Left lung (tissue), 4 donors: ENCODE measurements at regions not wholly inside any gene's neighbourhood (a gene's known extent, or its start where the extent isn't known, plus 50 kb on each side); places are given as distances from the start of the nearest gene placed in this dataset.
A peak's percentile ranks its signal among the peaks of the same experiment; 100 is the strongest.

ENCODE experiments used
- ATAC-seq: fragments of 200-7000 bp; cut with Tn5 transposase; one replicate; pipeline ENCODE4 v1.9.1; 2020; ENCODE audit warnings: moderate library complexity
- DNase-seq, 4 donors: peaks; one replicate each; pipeline ENCODE4 v3.0.0-alpha.2; 2013 to 2020
- H3K27ac ChIP-seq, 2 donors: fragments of 200-600 bp; sonication (generic) in 1 of 2; one replicate each; pipeline versions ENCODE4 v1.5.0 to v1.8.0; 2020 to 2021
- H3K27me3 ChIP-seq, 2 donors: fragments of 200-600 bp; sonication (generic) in 1 of 2; one replicate each; pipeline versions ENCODE4 v1.5.0 to v1.8.0; 2020 to 2021
- H3K36me3 ChIP-seq, 2 donors: fragments of 200-600 bp; sonication (generic) in 1 of 2; one replicate each; pipeline versions ENCODE4 v1.5.0 to v1.8.0; 2020 to 2021
- H3K4me1 ChIP-seq, 2 donors: fragments of 200-600 bp; one replicate each; pipeline ENCODE4 v1.8.0; 2021
- H3K4me3 ChIP-seq, 2 donors: fragments of 200-600 bp; sonication (generic) in 1 of 2; one replicate each; pipeline versions ENCODE4 v1.5.0 to v1.8.0; 2020 to 2021; ENCODE audit warnings: mild to moderate bottlenecking in 1 of 2
- H3K9me3 ChIP-seq, 2 donors: fragments of 200-600 bp; sonication (generic) in 1 of 2; one replicate each; pipeline versions ENCODE4 v1.5.0 to v1.8.0; 2020 to 2021
- CTCF ChIP-seq, 2 donors: fragments of 200-600 bp; sonication (generic) in 1 of 2; IDR thresholded peaks; one replicate each; pipeline versions ENCODE4 v1.5.0 to v1.8.0; 2021; ENCODE audit warnings: antibody characterized with exemption in 2 of 2
- intact Hi-C, 2 donors: fragments of 100-400 bp; cut with DNase I; formaldehyde crosslinking; loops; one replicate each; pipeline versions ENCODE4 v1.11.2 to v1.14.2; 2022
- donor health status: DM: no; HTN: yes; CAD: no.
- donor health status: DM: no; HTN: no; CAD: no.

GRCh38 chr5:3994628-3995027, 399.0 kb downstream of the IRX1 start:
- Histone ChIP-seq H3K4me1 (no peaks in the 10 kb centered on the region), H3K27ac (no peak overlapping the region), H3K36me3 (no peaks in the 10 kb centered on the region), H3K4me3 (no peak overlapping the region), H3K27me3 (no peaks in the 10 kb centered on the region), H3K9me3 (peaks cover 0 to 24% of the 10 kb centered on the region in 2 donors)
- DNase-seq = peak in 1 of 4 donors; percentile 2
- ATAC-seq = no peak
- no peak for TF ChIP-seq CTCF (IDR thresholded peaks at IDR 0.05)
- intact Hi-C loops = no loop called here

GRCh38 chr5:3995954-3996619, 400.5 kb downstream of the IRX1 start:
- Histone ChIP-seq H3K9me3 (peaks cover 0 to 19% of the 10 kb centered on the region in 2 donors), H3K27ac (no peak overlapping the region), H3K4me1 (no peaks in the 10 kb centered on the region), H3K36me3 (no peaks in the 10 kb centered on the region), H3K27me3 (peaks cover 0 to 4% of the 10 kb centered on the region in 2 donors), H3K4me3 (no peak overlapping the region)
- no peak for TF ChIP-seq CTCF (IDR thresholded peaks at IDR 0.05)
- intact Hi-C loops = no loop called here
- ATAC-seq (no peak), DNase-seq (no peak)

GRCh38 chr5:3996707-3997336, 401.2 kb downstream of the IRX1 start:
- intact Hi-C loops = no loop called here
- H3K27me3 ChIP-seq = peaks cover 0 to 6% of the 10 kb centered on the region in 2 donors
- no peaks in the 10 kb centered on the region for H3K4me1 ChIP-seq
- no peak for TF ChIP-seq CTCF (IDR thresholded peaks at IDR 0.05)
- DNase-seq = no peak
- H3K27ac ChIP-seq = no peak overlapping the region
- H3K36me3 ChIP-seq = no peaks in the 10 kb centered on the region
- ATAC-seq = no peak
- peaks cover 0 to 16% of the 10 kb centered on the region in 2 donors for H3K9me3 ChIP-seq
- H3K4me3 ChIP-seq = no peak overlapping the region

- no peak overlapping the region for H3K27ac ChIP-seq
- H3K27me3 ChIP-seq = peaks cover 0 to 6% of the 10 kb centered on the region in 2 donors
- intact Hi-C loops = no loop called here
- no peak overlapping the region for H3K4me3 ChIP-seq
- ATAC-seq = no peak
- H3K36me3 ChIP-seq = no peaks in the 10 kb centered on the region
- no peak for TF ChIP-seq CTCF (IDR thresholded peaks at IDR 0.05)
- peaks cover 0 to 8% of the 10 kb centered on the region in 2 donors for H3K9me3 ChIP-seq
- DNase-seq = no peak
- no peaks in the 10 kb centered on the region for H3K4me1 ChIP-seq
Observed at GRCh38 chr5:3997670-3998069, 402.0 kb downstream of the IRX1 start.

- Histone ChIP-seq H3K4me3 (no peak overlapping the region), H3K36me3 (no peaks in the 10 kb centered on the region), H3K4me1 (no peaks in the 10 kb centered on the region), H3K9me3 (no peaks in the 10 kb centered on the region), H3K27me3 (peaks cover 0 to 6% of the 10 kb centered on the region in 2 donors), H3K27ac (no peak overlapping the region)
- TF ChIP-seq CTCF (IDR thresholded peaks at IDR 0.05) = no peak
- DNase-seq (no peak), ATAC-seq (no peak)
- intact Hi-C loops = no loop called here
Observed at GRCh38 chr5:3999929-4000328, 404.3 kb downstream of the IRX1 start.
